ENCODE measurements at regions not wholly inside any gene's neighbourhood (a gene's known extent, or its start where the extent isn't known, plus 50 kb on each side); places are given as distances from the start of the nearest gene placed in this dataset.

DNA sequence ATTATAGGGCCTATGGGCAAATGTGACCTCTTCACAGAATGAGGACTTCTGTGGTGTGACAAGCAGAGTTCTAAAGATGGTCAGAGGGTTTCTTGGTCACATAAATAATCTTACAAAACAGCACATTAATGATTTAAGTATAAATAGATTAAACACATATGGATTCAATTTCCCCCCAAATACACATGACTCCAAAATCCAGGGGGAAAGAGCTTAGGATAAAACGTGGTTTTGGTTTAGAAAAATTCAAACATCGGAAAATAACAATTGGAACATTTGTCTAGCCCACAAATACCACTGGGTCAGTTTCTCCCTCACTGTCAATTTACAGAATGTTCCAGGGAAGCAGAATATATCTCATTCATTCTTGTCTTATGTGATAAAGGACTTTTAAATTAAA lies 283.1 kb downstream of the COG6 start:
- no peak for DNase-seq (ENCODE audit: low read depth)

DNA sequence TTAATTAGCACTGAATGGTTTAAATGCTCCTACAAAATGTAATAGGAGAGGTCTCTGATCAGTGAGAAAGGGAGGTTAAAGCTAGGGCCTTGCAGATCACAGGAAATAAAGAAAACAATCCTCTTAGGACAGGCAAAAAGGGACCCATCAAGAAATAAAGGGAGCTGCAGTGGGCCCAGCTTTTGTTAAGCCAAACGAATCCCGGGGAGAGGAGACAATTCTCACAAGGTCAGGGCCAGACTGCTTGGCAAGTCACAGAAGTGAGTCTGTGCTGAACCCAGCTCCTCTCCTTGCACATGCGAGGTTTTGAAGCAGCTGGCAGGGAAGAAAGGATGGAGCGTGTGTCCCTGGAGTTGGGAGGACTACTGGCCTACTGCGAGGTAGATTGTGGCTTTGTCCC lies 285.8 kb downstream of the COG6 start:
- no peak for DNase-seq (ENCODE audit: low read depth)

GRCh38 chr13:39941911-39942551 lies 286.6 kb downstream of the COG6 start:
- DNase-seq (ENCODE audit: low read depth): no peak

DNA sequence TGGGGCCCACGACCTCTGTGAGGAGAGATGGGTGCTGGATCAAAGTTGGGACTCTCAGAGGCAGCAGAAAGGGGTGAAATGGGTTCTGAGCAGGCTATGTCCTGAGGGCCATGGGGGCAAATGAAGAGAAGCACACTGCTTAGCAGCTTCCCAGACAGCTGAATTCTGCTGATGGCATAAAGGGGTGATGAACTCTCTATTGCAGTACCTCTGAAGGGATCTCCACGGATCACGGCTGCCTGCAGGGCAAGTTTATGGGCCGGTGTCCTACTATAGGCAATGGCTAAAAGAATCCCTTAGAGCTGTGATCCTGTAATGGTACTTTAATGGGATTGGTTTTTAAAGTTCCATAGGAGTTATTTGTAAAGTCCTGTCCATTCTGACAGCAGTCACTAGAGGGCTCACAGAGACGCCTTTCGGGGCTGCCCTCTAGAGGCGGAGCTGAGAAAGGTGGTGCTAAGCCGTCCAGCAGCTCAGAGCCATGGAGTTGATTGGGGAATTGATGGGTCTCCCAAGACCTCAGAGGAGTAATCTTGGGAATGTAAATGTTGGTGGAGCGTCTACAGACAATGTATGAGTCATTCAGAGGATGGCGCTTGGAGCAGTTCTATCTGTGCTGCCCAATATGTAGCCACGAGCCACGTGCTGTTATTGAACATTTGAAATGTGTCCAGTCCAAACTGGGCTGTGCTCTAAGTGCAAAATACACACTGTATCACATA lies 287.3 kb downstream of the COG6 start:
- peak; percentile 76 for DNase-seq (ENCODE audit: low read depth)

- no peak for DNase-seq (ENCODE audit: low read depth)
These were observed 288.2 kb downstream of the COG6 start for GRCh38 chr13:39943711-39944110.

- no peak for DNase-seq (ENCODE audit: low read depth)
These were observed 289.8 kb downstream of the COG6 start for GRCh38 chr13:39945226-39945625.

DNA sequence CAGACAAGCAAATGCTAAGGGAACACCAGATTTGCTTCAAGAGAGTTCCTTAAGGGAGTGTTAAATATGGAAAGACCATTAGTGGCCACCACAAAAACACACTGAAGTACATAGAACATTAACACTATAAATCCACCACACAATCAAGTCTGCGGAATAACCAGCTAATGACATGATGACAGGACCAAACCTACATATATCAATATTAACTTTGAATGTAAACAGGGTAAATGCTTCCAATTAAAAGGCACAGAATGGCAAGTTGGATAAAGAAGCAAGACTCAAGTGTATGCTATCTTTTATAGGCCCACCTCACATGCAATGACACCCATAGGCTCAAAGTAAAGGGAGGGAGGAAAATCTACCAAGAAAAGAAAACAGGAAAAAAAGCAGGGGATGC lies 291.3 kb downstream of the COG6 start:
- no peak for DNase-seq (ENCODE audit: low read depth)

GRCh38 chr13:39951301-39951700 lies 295.8 kb downstream of the COG6 start:
- DNase-seq (ENCODE audit: low read depth): no peak

GRCh38 chr13:39952249-39953233 lies 297.1 kb downstream of the COG6 start:
- DNase-seq (ENCODE audit: low read depth): peak; percentile 67

GRCh38 chr13:39954476-39954875 lies 299.0 kb downstream of the COG6 start:
- no peak for DNase-seq (ENCODE audit: low read depth)

DNA sequence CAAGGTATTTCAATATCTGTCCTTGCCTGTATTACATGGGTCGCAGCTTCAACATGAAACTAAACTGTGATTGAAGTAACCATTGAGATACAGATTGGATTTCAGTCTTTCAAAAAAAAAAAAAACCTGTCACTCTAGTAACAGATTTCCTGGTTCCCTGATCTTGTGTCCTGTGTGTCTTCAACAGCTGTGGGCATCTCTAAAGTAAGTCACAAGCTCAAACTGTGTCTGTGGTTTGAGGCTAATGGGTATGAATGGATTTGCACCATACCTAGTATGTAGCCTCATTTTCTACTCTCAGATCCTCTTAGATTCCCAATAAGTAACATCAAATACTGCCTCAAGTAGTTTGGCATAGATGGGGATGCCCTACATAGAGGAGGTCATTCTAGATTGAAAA lies 300.1 kb downstream of the COG6 start:
- DNase-seq (ENCODE audit: low read depth): no peak

DNA sequence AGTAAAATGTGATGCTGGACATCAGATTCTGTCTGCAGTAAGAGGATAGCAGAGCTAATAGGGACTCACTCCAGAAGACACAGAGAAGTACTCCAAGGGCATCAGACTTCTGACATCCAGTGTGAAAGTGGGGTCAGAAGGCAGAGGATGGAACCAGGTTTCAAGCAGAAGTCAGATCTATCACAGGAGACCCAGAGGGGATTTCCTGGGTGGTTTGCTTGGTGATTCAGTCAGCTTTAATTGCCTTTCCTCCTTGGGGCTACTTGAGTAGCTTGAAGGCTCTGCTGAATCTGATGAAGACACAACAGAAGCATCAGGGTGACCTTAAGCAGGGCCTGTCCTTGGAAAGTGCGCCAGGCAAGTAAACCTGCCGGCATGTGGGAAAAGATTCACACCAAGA lies 300.6 kb downstream of the COG6 start:
- no peak for DNase-seq (ENCODE audit: low read depth)

GRCh38 chr13:39957868-39958677 lies 302.6 kb downstream of the COG6 start:
- DNase-seq (ENCODE audit: low read depth): no peak

DNA sequence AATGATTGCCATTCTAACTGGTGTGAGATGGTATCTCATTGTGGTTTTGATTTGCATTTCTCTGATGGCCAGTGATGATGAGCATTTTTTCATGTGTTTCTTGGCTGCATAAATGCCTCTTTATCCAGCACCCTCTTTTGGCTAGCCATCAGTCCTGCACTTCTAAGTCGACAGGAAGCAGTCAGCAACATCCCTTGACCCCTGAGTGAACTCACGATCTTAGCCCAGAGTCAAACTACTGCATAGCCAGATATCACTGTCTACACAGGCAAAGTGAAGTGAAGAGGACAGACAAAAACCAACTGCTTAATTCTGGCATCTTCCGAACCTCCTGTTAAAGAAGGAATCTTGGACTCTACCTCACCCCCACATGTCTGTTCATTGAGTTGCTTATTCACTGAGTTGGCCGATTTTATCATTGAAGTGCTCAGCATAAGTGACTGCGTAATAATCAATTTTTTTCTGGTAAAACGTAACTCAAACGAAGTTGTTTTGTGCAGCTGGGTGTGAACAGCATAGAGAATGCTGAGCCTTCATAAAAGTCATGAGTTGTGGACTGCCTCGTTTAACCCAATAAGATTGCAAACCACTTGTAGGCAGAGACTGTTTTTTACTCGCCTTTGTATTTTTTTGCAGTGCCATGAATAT lies 304.2 kb downstream of the COG6 start:
- peak; percentile 1 for DNase-seq (ENCODE audit: low read depth)

DNA sequence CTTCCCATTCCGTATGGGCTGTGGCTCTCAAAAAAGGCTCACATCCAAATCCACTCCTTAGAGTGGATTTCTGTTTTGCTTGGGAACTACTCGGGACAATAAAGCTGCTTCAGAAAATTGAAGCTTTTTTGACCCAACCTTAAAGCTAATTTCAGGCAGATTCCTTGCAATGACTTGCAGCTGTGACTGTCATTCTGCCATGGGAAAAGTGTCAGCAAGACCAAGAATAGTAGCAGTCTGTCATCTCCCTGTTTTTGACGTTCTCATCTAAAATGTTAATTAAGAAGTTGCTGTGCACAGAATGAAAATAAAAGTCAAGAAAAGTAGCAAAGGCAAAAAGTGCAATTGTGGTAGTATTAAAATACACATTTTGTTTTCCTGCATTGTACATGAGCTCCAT lies 304.7 kb downstream of the COG6 start:
- no peak for DNase-seq (ENCODE audit: low read depth)

GRCh38 chr13:39961036-39961435 lies 305.6 kb downstream of the COG6 start:
- DNase-seq (ENCODE audit: low read depth): no peak

GRCh38 chr13:39963612-39964011 lies 308.1 kb downstream of the COG6 start:
- no peak for DNase-seq (ENCODE audit: low read depth)

DNA sequence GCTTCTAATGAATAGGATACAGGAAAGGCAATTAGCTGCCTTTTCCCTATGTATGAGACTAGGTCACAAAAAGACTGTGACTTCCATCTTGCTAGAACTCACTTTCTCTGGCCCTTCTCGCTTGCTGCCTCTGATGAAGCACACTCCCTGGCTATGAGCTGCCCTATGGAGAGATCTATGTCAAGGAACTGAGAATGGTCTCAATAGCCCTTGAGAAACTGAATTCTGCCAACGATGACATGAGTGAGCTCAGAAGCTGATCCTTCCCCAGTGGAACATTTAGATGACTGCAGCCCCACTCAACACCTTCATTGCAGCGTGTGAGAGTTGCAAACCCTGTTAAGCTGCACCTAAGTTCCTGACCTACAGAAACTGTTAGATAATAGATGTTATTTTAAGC lies 309.8 kb downstream of the COG6 start:
- no peak for DNase-seq (ENCODE audit: low read depth)

DNA sequence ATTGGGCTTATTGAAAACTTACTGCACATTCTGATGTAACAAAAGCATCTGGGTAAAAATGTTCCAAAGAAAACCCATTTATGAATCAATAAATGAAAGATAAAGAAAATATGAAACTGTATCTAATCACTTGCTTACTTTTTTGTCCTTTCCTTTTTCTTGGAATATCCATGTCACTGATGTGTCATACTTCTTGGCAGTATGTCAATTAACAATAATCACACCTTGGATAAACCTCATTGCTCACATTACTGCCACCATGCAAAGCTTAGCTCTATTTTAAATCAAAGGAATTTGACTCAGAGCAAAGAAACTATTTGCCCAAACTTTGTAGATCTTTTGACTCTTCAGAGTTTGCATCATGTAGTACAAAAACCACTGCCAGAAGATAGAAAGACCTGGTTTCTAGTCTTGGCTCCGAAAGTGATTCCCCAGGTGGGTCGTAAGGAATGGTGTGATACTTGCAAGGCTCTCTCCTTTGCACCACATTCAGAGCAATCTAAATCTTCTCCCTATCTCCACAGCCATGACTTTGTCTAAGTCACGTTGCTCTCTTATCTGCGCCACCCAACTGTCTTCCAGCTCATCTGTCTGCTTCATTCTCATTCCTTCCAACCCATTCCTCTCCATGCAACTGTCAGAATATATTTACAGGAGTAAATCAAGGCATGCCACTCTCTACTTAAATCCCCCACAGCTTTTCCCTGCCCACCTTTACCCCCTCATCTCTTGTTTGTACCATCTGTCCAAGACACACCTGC lies 311.9 kb downstream of the COG6 start:
- no peak for DNase-seq (ENCODE audit: low read depth)

- DNase-seq (ENCODE audit: low read depth): no peak
These were observed 313.4 kb downstream of the COG6 start for GRCh38 chr13:39968646-39969475.

Measured in EH (cell line).